ENCODE measurements at regions not wholly inside any gene's neighbourhood (a gene's known extent, or its start where the extent isn't known, plus 50 kb on each side); places are given as distances from the start of the nearest gene placed in this dataset.

DNA sequence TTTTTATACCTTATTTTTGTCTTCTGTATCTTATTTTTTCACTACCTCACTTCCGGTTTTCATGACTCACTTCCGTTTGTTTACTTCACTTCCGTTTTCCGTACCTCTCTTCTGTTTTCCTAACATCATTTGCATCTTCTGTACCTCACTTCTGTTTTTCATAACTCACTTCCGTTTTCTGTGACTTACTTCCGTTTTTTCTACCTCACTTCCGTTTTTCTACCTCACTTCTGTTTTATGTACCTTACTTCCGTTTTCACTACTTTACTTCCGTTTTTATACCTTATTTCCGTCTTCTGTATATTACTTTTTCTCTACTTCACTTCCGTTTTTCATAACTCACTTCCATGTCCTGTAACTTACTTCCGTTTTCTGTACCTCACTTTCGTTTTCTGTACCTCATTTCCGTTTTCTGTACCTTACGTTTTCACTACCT, 492.5 kb upstream of the AKR1E2 start:
- Histone ChIP-seq H3K4me3 (ENCODE audit: insufficient read depth, low read length, poor library complexity, severe bottlenecking) (peak overlapping the region; percentile 20), H2AFZ (ENCODE audit: low read depth, low read length, severe bottlenecking) (no peak overlapping the region), H3K4me2 (ENCODE audit: low read depth, low read length, poor library complexity, severe bottlenecking) (no peak overlapping the region), H3K9me3 (ENCODE audit: insufficient read depth, low read length) (peaks cover 36% of the 10 kb centered on the region), H3K9me2 (replicated peaks; ENCODE audit: insufficient read depth, low read length) (no peaks in the 10 kb centered on the region), H4K20me1 (ENCODE audit: low read depth, low read length) (no peaks in the 10 kb centered on the region), H3K36me3 (ENCODE audit: low read length) (no peaks in the 10 kb centered on the region), H3K9ac (ENCODE audit: low read length) (no peak overlapping the region), H3K27ac (ENCODE audit: low read depth, low read length) (peak overlapping the region; percentile 46), H3F3A (ENCODE audit: insufficient read depth) (peaks cover 18% of the 10 kb centered on the region), H3K79me2 (ENCODE audit: insufficient read depth, low read length) (no peaks in the 10 kb centered on the region), H3K27me3 (ENCODE audit: low read length) (no peaks in the 10 kb centered on the region)
- TF ChIP-seq, protein P1, sequence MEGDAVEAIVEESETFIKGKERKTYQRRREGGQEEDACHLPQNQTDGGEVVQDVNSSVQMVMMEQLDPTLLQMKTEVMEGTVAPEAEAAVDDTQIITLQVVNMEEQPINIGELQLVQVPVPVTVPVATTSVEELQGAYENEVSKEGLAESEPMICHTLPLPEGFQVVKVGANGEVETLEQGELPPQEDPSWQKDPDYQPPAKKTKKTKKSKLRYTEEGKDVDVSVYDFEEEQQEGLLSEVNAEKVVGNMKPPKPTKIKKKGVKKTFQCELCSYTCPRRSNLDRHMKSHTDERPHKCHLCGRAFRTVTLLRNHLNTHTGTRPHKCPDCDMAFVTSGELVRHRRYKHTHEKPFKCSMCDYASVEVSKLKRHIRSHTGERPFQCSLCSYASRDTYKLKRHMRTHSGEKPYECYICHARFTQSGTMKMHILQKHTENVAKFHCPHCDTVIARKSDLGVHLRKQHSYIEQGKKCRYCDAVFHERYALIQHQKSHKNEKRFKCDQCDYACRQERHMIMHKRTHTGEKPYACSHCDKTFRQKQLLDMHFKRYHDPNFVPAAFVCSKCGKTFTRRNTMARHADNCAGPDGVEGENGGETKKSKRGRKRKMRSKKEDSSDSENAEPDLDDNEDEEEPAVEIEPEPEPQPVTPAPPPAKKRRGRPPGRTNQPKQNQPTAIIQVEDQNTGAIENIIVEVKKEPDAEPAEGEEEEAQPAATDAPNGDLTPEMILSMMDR (IDR thresholded peaks at IDR 0.05; ENCODE audit: insufficient read depth, low read length, poor library complexity, severe bottlenecking) = no peak
- TF ChIP-seq EZH2phosphoT487 (conservative IDR thresholded peaks at IDR 0.05; ENCODE audit: low read length) = no peak

DNA sequence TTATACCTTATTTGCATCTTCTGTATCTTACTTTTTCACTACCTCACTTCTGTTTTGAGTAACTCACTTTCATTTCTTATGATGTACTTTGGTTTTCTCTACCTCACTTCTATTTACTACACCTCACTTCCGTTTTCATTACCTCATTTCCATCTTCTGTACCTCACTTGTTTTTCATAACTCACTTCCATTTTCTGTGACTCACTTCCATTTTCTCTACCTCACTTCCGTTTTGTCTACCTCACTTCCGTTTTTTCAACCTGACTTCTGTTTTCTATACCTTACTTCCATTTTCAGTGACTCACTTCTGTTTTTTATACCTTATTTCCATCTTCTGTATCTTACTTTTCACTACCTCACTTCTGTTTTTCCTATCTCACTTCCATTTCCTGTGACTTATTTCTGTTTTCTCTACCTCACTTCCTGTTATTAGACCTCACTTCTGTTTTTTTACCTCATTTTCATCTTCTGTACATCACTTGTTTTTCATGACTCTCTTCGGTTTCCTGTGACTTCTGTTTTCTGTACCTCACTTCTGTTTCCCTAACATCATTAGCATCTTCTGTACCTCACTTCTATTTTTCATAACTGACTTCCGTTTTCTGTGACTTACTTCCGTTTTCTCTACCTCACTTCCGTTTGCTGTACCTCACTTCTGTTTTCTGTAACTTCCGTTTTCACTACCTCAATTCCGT, 493.1 kb upstream of the AKR1E2 start:
- peak overlapping the region; percentile 21 for H2AFZ ChIP-seq (ENCODE audit: low read depth, low read length, severe bottlenecking)
- no peak overlapping the region for H3K4me3 ChIP-seq (ENCODE audit: insufficient read depth, low read length, poor library complexity, severe bottlenecking)
- peaks cover 36% of the 10 kb centered on the region for H3K9me3 ChIP-seq (ENCODE audit: insufficient read depth, low read length)
- H3K36me3 ChIP-seq (ENCODE audit: low read length) = no peaks in the 10 kb centered on the region
- no peaks in the 10 kb centered on the region for H3K79me2 ChIP-seq (ENCODE audit: insufficient read depth, low read length)
- H3K4me2 ChIP-seq (ENCODE audit: low read depth, low read length, poor library complexity, severe bottlenecking) = no peak overlapping the region
- no peaks in the 10 kb centered on the region for H3K9me2 ChIP-seq (replicated peaks; ENCODE audit: insufficient read depth, low read length)
- H3F3A ChIP-seq (ENCODE audit: insufficient read depth) = peaks cover 18% of the 10 kb centered on the region
- H3K9ac ChIP-seq (ENCODE audit: low read length) = no peak overlapping the region
- no peaks in the 10 kb centered on the region for H4K20me1 ChIP-seq (ENCODE audit: low read depth, low read length)
- no peak for TF ChIP-seq EZH2phosphoT487 (conservative IDR thresholded peaks at IDR 0.05; ENCODE audit: low read length)
- TF ChIP-seq, protein P1 (IDR thresholded peaks at IDR 0.05; ENCODE audit: insufficient read depth, low read length, poor library complexity, severe bottlenecking) = no peak
- H3K27me3 ChIP-seq (ENCODE audit: low read length) = no peaks in the 10 kb centered on the region
- H3K27ac ChIP-seq (ENCODE audit: low read depth, low read length) = peak overlapping the region; percentile 46

DNA sequence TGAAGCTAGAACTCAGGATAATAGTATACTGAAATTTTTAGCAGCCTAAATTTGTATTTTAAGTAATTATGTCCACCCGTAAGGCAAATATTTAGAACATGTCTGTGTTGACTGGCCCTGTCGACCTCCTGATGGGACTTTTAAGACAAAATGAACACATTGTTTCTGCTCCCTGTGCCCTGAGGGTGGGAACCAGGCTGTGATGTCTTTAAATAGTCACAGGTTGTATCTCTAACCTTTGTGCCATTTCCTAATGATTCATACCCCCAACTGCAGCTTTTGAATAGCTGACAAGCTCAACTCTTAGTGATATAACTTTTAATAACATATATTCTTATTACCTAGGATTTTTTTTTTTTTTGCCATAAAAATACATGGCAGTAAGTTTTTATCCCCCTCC, 494.9 kb upstream of the AKR1E2 start:
- no peaks in the 10 kb centered on the region for H3K9me2 ChIP-seq (replicated peaks; ENCODE audit: insufficient read depth, low read length)
- TF ChIP-seq EZH2phosphoT487 (conservative IDR thresholded peaks at IDR 0.05; ENCODE audit: low read length) = no peak
- TF ChIP-seq, protein P1 (IDR thresholded peaks at IDR 0.05; ENCODE audit: insufficient read depth, low read length, poor library complexity, severe bottlenecking) = no peak
- H2AFZ ChIP-seq (ENCODE audit: low read depth, low read length, severe bottlenecking) = no peak overlapping the region
- H3K4me2 ChIP-seq (ENCODE audit: low read depth, low read length, poor library complexity, severe bottlenecking) = no peak overlapping the region
- H3K36me3 ChIP-seq (ENCODE audit: low read length) = no peaks in the 10 kb centered on the region
- no peaks in the 10 kb centered on the region for H3K79me2 ChIP-seq (ENCODE audit: insufficient read depth, low read length)
- peaks cover 18% of the 10 kb centered on the region for H3F3A ChIP-seq (ENCODE audit: insufficient read depth)
- H3K9ac ChIP-seq (ENCODE audit: low read length) = no peak overlapping the region
- H3K27ac ChIP-seq (ENCODE audit: low read depth, low read length) = no peak overlapping the region
- no peaks in the 10 kb centered on the region for H4K20me1 ChIP-seq (ENCODE audit: low read depth, low read length)
- H3K4me3 ChIP-seq (ENCODE audit: insufficient read depth, low read length, poor library complexity, severe bottlenecking) = no peak overlapping the region
- H3K9me3 ChIP-seq (ENCODE audit: insufficient read depth, low read length) = peaks cover 36% of the 10 kb centered on the region
- H3K27me3 ChIP-seq (ENCODE audit: low read length) = no peaks in the 10 kb centered on the region
